ENCODE measurements at regions not wholly inside any gene's neighbourhood (a gene's known extent, or its start where the extent isn't known, plus 50 kb on each side); places are given as distances from the start of the nearest gene placed in this dataset.

DNA sequence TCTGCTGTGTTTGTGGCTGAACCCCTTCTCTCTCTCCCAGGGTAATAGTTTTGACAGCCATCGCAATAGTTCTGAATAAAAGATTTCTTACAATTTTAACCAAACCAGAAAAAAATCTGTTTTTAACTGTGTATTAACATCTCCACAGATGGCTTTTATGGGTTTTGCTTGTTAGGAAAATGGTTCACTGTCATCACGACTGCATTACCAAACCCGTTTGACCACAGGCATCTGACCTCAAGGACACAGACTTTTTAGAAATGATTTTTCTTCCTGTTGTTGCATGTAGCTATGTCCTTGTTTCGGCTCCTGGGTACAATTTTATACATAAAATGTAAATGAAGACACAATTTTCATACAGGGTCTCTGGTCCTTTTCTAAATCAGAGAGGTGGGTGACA, 316.1 kb downstream of the IRX1 start:
- DNase-seq = no peak
- no peak overlapping the region for H3K4me3 ChIP-seq (replicated peaks in 1 of 3)
- no peaks in the 10 kb centered on the region for H3K27me3 ChIP-seq
- 77% methylated on average over 4 of the region's 4 CpGs for WGBS, 2 donors
- H3K36me3 ChIP-seq = no peaks in the 10 kb centered on the region
- no peaks in the 10 kb centered on the region for H3K9me3 ChIP-seq
- TF ChIP-seq POLR2A (IDR thresholded peaks at IDR 0.05) = no peak
- TF ChIP-seq, protein P1, sequence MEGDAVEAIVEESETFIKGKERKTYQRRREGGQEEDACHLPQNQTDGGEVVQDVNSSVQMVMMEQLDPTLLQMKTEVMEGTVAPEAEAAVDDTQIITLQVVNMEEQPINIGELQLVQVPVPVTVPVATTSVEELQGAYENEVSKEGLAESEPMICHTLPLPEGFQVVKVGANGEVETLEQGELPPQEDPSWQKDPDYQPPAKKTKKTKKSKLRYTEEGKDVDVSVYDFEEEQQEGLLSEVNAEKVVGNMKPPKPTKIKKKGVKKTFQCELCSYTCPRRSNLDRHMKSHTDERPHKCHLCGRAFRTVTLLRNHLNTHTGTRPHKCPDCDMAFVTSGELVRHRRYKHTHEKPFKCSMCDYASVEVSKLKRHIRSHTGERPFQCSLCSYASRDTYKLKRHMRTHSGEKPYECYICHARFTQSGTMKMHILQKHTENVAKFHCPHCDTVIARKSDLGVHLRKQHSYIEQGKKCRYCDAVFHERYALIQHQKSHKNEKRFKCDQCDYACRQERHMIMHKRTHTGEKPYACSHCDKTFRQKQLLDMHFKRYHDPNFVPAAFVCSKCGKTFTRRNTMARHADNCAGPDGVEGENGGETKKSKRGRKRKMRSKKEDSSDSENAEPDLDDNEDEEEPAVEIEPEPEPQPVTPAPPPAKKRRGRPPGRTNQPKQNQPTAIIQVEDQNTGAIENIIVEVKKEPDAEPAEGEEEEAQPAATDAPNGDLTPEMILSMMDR (IDR thresholded peaks at IDR 0.05) = no peak
- intact Hi-C loops (cut with DNase I) = no loop called here
- H3K27ac ChIP-seq = no peak overlapping the region
- H3K4me1 ChIP-seq = no peaks in the 10 kb centered on the region

- TF ChIP-seq POLR2A (IDR thresholded peaks at IDR 0.05) = no peak
- TF ChIP-seq, protein P1 (IDR thresholded peaks at IDR 0.05) = no peak
- intact Hi-C loops (cut with DNase I) = no loop called here
- no peaks in the 10 kb centered on the region for H3K27me3 ChIP-seq
- no peak overlapping the region for H3K4me3 ChIP-seq (replicated peaks in 1 of 3)
- H3K4me1 ChIP-seq = no peaks in the 10 kb centered on the region
- 94% methylated on average over 7 of the region's 7 CpGs for WGBS, 2 donors
- H3K27ac ChIP-seq = no peak overlapping the region
- no peaks in the 10 kb centered on the region for H3K36me3 ChIP-seq
- DNase-seq = no peak
- no peaks in the 10 kb centered on the region for H3K9me3 ChIP-seq
These were observed 317.2 kb downstream of the IRX1 start for GRCh38 chr5:3912790-3913189.

- H3K4me3 ChIP-seq (replicated peaks in 1 of 3) = no peak overlapping the region
- no peak overlapping the region for H3K27ac ChIP-seq
- intact Hi-C loops (cut with DNase I) = no loop called here
- DNase-seq = no peak
- H3K27me3 ChIP-seq = no peaks in the 10 kb centered on the region
- H3K4me1 ChIP-seq = no peaks in the 10 kb centered on the region
- no peaks in the 10 kb centered on the region for H3K9me3 ChIP-seq
- WGBS, 2 donors = 84 to 91% methylated on average over 3 of the region's 3 CpGs
- TF ChIP-seq, protein P1 (IDR thresholded peaks at IDR 0.05) = no peak
- no peaks in the 10 kb centered on the region for H3K36me3 ChIP-seq
These were observed 317.6 kb downstream of the IRX1 start for GRCh38 chr5:3913279-3913678.

GRCh38 chr5:3925022-3925421, 329.4 kb downstream of the IRX1 start:
- TF ChIP-seq, protein P1 (IDR thresholded peaks at IDR 0.05) = no peak
- no peak for TF ChIP-seq POLR2A (IDR thresholded peaks at IDR 0.05)
- no peak overlapping the region for H3K27ac ChIP-seq
- no peaks in the 10 kb centered on the region for H3K4me1 ChIP-seq
- H3K9me3 ChIP-seq = no peaks in the 10 kb centered on the region
- intact Hi-C loops (cut with DNase I) = no loop called here
- no peak overlapping the region for H3K4me3 ChIP-seq (replicated peaks in 1 of 3)
- no peak for DNase-seq
- H3K27me3 ChIP-seq = no peaks in the 10 kb centered on the region
- 78 to 82% methylated on average over 5 to 7 of the region's 7 CpGs for whole genome bisulfite sequencing, 2 donors
- no peaks in the 10 kb centered on the region for H3K36me3 ChIP-seq

- intact Hi-C loops (cut with DNase I) = no loop called here
- Histone ChIP-seq H3K27me3 (no peaks in the 10 kb centered on the region), H3K4me1 (no peaks in the 10 kb centered on the region), H3K9me3 (no peaks in the 10 kb centered on the region), H3K27ac (no peak overlapping the region), H3K36me3 (no peaks in the 10 kb centered on the region), H3K4me3 (replicated peaks in 1 of 3) (no peak overlapping the region)
- TF ChIP-seq POLR2A (IDR thresholded peaks at IDR 0.05) = no peak
- TF ChIP-seq, protein P1 (IDR thresholded peaks at IDR 0.05) = no peak
- no peak for DNase-seq
- WGBS, 2 donors = 67 to 69% methylated on average over 8 of the region's 8 CpGs
These were observed 330.3 kb downstream of the IRX1 start for GRCh38 chr5:3925935-3926334.

Measured in thyroid gland (tissue), 4 donors.